ENCODE measurements at regions not wholly inside any gene's neighbourhood (a gene's known extent, or its start where the extent isn't known, plus 50 kb on each side); places are given as distances from the start of the nearest gene placed in this dataset.

- TF ChIP-seq, protein P1, sequence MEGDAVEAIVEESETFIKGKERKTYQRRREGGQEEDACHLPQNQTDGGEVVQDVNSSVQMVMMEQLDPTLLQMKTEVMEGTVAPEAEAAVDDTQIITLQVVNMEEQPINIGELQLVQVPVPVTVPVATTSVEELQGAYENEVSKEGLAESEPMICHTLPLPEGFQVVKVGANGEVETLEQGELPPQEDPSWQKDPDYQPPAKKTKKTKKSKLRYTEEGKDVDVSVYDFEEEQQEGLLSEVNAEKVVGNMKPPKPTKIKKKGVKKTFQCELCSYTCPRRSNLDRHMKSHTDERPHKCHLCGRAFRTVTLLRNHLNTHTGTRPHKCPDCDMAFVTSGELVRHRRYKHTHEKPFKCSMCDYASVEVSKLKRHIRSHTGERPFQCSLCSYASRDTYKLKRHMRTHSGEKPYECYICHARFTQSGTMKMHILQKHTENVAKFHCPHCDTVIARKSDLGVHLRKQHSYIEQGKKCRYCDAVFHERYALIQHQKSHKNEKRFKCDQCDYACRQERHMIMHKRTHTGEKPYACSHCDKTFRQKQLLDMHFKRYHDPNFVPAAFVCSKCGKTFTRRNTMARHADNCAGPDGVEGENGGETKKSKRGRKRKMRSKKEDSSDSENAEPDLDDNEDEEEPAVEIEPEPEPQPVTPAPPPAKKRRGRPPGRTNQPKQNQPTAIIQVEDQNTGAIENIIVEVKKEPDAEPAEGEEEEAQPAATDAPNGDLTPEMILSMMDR (IDR thresholded peaks at IDR 0.05), result no peak
- TF ChIP-seq POLR2A (IDR thresholded peaks at IDR 0.05), result no peak
- intact Hi-C loops (cut with DNase I), result no loop called here
These were observed 211.4 kb upstream of the TMEM132C start for GRCh38 chr12:128055567-128055966.

GRCh38 chr12:128056136-128056801 lies 210.7 kb upstream of the TMEM132C start:
- 67 to 81% (median 77%) methylated on average over 10 of the region's 10 CpGs for WGBS, 4 donors
- DNase-seq, result no peak

More at GRCh38 chr12:128055567-128055966, 211.4 kb upstream of the TMEM132C start:
- Histone ChIP-seq H3K4me1 (replicated peaks in 1 of 2) (no peaks in the 10 kb centered on the region), H3K4me3 (no peak overlapping the region), H3K27me3 (no peaks in the 10 kb centered on the region), H3K36me3 (replicated peaks in 1 of 2) (no peaks in the 10 kb centered on the region), H3K9me3 (replicated peaks in 1 of 3) (no peaks in the 10 kb centered on the region), H3K27ac (no peak overlapping the region)
- no peak for DNase-seq
- WGBS, 4 donors, result 58 to 90% (median 80%) methylated on average over 3 to 6 of the region's 6 CpGs

GRCh38 chr12:128057586-128057985 lies 209.4 kb upstream of the TMEM132C start:
- no peak for DNase-seq
- TF ChIP-seq, protein P1 (IDR thresholded peaks at IDR 0.05), result no peak
- no peak overlapping the region for H3K4me3 ChIP-seq
- H3K9me3 ChIP-seq (replicated peaks in 1 of 3), result no peaks in the 10 kb centered on the region
- intact Hi-C loops (cut with DNase I), result no loop called here
- no peak overlapping the region for H3K27ac ChIP-seq
- H3K27me3 ChIP-seq, result no peaks in the 10 kb centered on the region
- 92 to 100% (median 96%) methylated on average over 2 to 9 of the region's 9 CpGs for WGBS, 4 donors
- no peaks in the 10 kb centered on the region for H3K36me3 ChIP-seq (replicated peaks in 1 of 2)
- no peaks in the 10 kb centered on the region for H3K4me1 ChIP-seq (replicated peaks in 1 of 2)

More at GRCh38 chr12:128056136-128056801, 210.7 kb upstream of the TMEM132C start:
- H3K27ac ChIP-seq, result no peak overlapping the region
- H3K27me3 ChIP-seq, result no peaks in the 10 kb centered on the region
- intact Hi-C loops (cut with DNase I), result no loop called here
- no peaks in the 10 kb centered on the region for H3K4me1 ChIP-seq (replicated peaks in 1 of 2)
- TF ChIP-seq POLR2A (IDR thresholded peaks at IDR 0.05), result no peak
- TF ChIP-seq, protein P1 (IDR thresholded peaks at IDR 0.05), result no peak
- H3K4me3 ChIP-seq, result no peak overlapping the region
- no peaks in the 10 kb centered on the region for H3K36me3 ChIP-seq (replicated peaks in 1 of 2)
- H3K9me3 ChIP-seq (replicated peaks in 1 of 3), result no peaks in the 10 kb centered on the region

DNA sequence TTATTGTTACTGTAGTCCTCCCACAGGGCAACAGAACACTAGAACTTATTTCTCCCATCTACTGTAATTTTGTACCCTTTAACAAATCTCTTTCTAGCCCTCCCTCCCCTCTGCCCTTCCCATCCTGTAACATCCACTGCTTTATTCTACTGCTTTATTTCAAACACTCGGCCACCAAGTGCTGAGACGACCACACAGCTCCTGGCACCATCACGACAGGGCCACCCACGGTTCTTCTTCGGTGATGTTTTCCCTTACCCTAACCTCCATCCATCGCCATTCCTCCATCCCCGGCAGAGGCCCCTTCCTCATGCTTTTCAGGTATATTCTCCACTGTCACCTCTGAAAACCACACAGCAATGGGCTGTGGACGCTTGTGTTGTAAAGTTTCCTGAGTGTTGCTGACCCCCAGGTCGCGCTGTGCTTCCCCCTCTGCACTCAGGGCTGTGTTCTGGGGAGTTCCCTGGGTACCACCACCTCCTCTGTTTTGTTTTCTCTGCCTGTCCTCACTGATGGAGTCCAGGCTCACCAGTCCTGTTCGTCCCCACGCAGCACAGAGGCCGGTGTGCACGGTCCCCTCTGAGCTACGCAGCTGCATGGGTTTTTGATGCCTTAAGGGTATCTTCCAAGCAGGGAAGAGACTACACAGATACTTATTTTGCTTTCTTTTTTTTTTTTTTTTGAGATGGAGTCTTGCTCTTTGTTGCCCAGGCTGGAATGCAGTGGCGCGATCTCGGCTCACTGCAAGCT lies 207.2 kb upstream of the TMEM132C start:
- Histone ChIP-seq H3K4me1 (replicated peaks in 1 of 2) (no peaks in the 10 kb centered on the region), H3K36me3 (replicated peaks in 1 of 2) (no peaks in the 10 kb centered on the region), H3K9me3 (replicated peaks in 1 of 3) (no peaks in the 10 kb centered on the region), H3K27ac (no peak overlapping the region), H3K27me3 (no peaks in the 10 kb centered on the region), H3K4me3 (no peak overlapping the region)
- no peak for TF ChIP-seq POLR2A (IDR thresholded peaks at IDR 0.05)
- TF ChIP-seq, protein P1 (IDR thresholded peaks at IDR 0.05), result no peak
- intact Hi-C loops (cut with DNase I), result loop anchor here in 1 of 2 donors (10.0 kb wide), 2 partner anchors 385 to 775 kb away; no protein-coding TSS in a partner anchor
- DNase-seq, result peak in 1 of 7 donors; percentile 14
- WGBS, 4 donors, result 76 to 89% (median 84%) methylated on average over 18 of the region's 18 CpGs

Measured in adrenal gland (tissue), 9 donors.